Activated T-cell treated with anti-CD3 and anti-CD28 coated beads for 48 hours (primary cell): ENCODE measurements at regions not wholly inside any gene's neighbourhood (a gene's known extent, or its start where the extent isn't known, plus 50 kb on each side); places are given as distances from the start of the nearest gene placed in this dataset.
A peak's percentile ranks its signal among the peaks of the same experiment; 100 is the strongest.
"Not testable (repeated sequence)": the region's sequence is repeated elsewhere in the genome, so short reads cannot be mapped to it uniquely, and the experiment has no call there.

Source experiments
- DNase-seq: peaks from one replicate; pipeline ENCODE4 v3.0.0-alpha.2; 2020; ENCODE audit warnings: low read depth

DNA sequence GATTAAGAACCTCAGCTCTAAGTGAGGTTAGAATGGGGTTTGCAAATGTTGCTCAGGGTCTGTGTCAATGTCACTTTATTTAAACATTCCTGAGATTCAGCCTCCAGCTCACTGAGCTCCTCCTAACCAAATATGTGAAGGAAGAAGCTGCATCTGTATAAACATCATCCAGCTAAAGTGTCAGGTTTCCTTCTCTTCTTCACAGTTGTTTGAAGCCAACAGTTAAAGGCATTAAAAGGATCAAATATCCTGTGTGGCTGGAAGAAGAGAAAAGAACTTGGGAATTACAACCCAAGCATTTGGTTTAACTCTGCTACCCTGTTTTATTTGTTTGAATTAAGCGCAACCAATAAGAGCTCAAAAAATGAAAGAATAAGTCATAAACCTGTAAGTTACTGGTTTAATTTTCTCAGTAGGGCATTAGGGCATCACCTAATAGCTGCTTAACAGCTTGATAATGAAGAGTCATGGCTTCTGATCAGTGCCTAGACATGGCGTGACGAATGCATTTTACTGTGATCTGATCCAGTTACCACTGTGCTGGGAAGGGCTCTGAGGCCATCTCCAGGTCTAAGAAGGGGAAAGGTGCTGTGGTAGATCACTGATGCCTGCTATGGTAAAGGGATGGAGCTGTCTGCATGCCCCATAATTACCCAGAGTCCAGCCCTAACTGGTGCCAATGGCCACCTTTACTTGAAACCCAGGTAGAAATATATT is 165.7 kb upstream of the TSC22D2 start:
- DNase-seq: no peak

GRCh38 chr3:150240891-150241290 is 167.2 kb upstream of the TSC22D2 start:
- DNase-seq: no peak

DNA sequence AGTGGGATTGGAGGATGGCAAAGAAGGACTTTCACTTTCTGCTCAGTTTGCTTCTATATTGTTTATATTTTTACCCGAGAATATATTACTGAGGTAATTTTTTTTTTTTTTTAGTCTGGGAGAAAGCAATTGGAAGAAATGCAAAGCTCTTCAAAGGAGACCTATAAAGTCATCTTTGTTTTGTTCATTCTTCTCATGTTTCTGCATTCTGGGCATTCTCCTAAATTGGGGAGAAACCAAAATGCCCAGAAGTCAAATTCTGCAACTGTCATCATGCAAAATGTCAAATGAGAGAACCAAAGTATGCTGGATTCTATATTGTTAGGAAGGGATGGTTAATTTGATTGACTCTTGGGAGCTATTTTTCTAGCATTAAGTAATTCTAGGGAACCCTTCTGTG is 168.3 kb upstream of the TSC22D2 start:
- no peak for DNase-seq

DNA sequence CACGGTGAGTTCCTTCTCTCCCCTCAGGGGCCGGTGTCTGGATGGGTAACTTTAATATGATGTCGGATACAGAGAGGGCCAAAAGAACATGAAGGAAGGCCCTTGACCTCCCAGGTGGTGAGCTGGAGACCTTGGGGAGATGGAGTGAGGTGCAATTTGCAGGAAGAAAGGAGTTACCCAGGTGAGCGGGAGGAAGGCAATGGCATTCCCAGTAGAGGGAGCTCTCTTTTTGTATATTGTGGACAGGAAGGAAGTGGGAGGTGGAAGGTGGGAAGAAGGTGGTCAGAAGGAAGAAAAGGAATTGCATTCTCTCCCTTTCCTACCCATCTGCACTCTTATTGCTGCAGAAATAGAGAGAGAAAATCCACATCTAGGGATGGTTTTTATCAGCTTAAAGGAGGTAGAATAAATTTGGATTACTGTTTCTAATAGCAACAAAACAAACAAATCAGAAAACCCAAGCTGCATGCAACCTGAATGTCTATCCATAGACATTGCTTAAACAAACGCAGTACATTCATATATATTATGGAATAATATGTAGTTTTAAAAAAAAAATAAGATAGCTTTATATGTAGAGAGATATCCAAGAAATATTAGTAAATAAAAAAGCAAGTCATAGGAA is 169.0 kb upstream of the TSC22D2 start:
- no peak for DNase-seq

GRCh38 chr3:150238048-150238802 is 169.9 kb upstream of the TSC22D2 start:
- no peak for DNase-seq

DNA sequence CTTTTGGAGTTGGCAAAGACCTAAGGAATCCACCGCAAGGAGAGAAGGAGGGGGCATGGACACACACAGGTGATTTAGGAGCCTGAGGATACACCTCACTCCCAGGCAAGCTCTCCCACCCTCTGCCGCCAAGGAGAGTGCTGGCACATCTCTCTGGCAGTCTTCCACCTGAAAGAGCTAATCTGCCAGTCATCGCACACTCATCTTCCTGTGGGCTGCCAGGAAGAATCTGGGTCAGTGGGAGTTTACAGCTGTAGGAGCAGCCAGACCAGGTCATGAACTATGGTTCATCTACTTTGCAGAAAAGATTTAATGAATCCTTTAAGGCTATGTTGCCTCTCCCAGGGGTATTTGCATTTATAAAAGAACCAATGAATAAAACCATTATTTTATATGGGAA is 170.6 kb upstream of the TSC22D2 start:
- DNase-seq: no peak

GRCh38 chr3:150236316-150237082 is 171.6 kb upstream of the TSC22D2 start:
- DNase-seq: no peak

GRCh38 chr3:150235799-150236198 is 172.3 kb upstream of the TSC22D2 start:
- DNase-seq: no peak

- DNase-seq: no peak
Measured at GRCh38 chr3:150232992-150233451, 175.1 kb upstream of the TSC22D2 start.

- DNase-seq: no peak
Measured at GRCh38 chr3:150230037-150230436, 178.1 kb upstream of the TSC22D2 start.

GRCh38 chr3:150228626-150229025 is 179.5 kb upstream of the TSC22D2 start:
- not testable (repeated sequence) for DNase-seq

GRCh38 chr3:150227839-150228238 is 180.3 kb upstream of the TSC22D2 start:
- peak; percentile 29 for DNase-seq

GRCh38 chr3:150225986-150226385 is 182.1 kb upstream of the TSC22D2 start:
- no peak for DNase-seq

DNA sequence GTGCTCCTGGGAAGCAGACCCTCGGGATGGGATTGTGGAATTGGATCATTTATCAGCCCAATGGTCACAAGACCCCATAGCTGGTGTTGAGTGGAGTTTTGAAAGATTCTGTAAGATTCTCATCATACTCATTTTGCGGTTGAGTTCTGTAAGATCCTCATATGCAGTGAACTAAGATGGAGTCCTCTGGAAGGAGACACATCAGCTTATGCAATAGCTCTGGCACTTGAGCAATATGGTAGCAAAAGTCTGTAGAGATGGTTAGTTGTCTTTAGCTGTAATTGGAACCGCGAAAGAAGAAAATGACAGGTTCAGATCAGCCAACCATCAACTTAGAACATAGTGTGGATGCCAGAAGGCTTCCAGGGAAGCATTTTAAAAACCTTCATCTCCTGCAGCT is 184.5 kb upstream of the TSC22D2 start:
- no peak for DNase-seq

DNA sequence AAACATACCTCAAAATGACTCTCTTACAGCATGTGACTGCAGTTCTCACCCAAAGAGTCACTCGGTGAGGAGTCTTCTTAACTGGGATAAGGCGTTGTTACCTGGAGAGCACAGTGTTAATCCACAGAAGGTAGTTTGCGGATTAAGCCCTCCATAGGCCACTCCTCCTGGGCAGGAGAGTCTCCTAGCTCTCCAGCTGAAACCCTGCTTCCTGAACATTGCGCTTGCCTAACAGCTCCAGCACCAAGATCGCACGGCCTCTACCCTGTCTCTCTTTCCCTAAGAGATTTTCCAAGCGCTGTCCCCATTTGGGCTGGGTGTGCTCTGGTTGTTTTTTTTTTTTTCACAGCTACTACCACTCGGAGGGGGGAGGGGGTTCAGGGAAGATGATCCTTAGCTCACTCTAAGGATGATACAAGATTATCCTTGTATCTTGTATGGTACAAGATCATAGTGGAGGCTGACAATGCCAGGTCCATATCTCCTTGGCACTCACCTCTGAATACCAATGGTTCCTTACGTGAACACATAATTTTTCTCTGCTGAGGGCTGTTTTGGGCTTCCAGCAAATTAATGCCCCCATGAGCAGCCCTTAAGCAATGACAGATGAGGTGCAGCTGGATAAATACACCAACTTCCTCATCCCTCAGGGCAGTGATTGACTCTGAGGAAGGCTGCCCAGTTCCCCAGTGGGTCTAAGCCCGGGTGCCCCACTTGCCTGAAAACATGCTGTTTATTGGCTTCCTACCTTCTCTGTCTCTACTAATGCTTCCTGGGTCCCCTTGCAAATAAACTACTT is 185.2 kb upstream of the TSC22D2 start:
- no peak for DNase-seq

DNA sequence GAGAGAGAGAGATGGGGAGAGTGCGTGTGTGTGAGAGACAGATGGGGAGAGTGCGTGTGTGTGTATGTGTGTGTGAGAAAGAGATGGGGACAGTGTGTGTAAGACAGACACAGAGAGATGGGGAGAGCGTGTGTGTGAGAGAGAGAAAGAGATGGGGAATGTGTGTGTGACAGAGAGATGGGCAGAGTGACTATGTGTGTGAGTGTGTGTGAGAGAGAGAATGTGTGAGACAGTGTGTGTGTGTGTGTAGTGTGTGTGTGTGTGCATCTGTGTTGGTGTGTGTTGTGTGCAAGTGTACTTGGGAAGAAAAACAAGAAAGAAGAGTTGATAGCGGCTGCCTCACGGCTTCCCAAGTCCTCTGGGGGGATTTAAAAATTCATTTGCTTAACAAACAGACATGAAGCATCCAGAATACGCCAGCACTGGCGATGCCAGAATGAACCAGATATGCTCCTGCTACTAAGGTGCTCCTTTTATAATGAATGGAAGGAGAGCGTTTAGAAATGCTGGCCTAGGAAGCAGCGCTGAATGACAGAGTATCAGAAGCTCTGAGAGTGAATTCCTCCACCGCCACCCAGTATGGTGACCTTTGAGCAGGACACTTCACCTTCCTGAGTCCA is 186.1 kb upstream of the TSC22D2 start:
- DNase-seq: no peak

DNA sequence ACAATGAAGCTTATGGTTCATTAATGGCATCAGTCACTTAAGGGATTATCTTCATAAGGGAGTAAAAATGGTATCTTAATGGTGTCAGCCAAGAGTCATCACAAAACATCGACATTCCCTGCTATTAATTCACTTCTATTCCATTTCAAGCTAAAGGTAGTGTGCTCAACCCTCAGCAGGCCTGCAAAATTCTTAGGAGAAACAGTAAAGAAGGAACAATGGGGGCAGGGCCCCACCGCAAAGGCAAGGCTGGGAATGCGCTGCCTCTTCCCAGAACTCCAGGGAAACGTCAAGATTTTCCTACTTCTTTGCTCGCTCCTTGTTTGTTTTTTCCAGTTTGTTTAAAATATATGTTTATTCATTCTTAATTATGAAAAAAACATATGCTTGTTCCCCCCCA is 187.3 kb upstream of the TSC22D2 start:
- no peak for DNase-seq

GRCh38 chr3:150220041-150220440 is 188.1 kb upstream of the TSC22D2 start:
- no peak for DNase-seq

DNA sequence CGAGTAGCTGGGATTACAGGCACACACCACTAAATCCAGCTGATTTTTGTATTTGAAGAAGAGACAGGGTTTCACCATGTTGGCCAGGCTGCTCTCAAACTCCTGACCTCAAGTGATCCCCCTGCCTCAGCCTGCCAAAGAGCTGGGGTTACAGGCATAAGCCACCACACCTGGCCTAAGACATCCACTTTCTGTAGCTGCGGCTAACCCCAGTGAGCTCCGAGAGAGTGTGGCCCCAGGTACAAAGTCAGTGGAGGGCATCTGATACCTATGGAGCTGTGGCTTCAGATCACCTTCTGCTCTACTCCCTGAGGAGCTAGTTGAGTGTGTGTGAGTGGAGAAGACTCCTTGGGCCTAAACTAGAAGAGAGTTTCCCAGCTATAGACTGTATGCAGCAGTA is 189.3 kb upstream of the TSC22D2 start:
- no peak for DNase-seq

DNA sequence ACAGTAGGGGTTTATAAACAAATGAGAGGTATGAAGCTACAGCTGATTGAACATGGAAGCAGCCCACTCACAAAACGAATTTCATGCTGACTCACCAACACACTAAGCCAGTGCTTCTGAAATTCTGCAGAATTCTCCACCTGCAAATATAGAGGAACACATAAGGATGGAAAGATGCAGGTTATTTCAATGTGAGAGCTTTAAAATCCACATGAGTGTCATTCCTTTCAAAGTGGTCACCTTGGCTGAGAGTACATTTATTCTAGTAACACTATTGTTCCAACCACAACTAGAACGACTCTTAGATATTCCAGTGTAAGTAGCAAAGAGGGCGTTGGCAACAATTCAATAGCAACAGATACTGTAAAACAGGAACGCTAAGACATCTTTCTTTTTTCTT is 189.9 kb upstream of the TSC22D2 start:
- DNase-seq: no peak

- no peak for DNase-seq
Measured at GRCh38 chr3:150217691-150218090, 190.4 kb upstream of the TSC22D2 start.
